ENCODE measurements at regions not wholly inside any gene's neighbourhood (a gene's known extent, or its start where the extent isn't known, plus 50 kb on each side); places are given as distances from the start of the nearest gene placed in this dataset.

GRCh38 chr11:23257556-23257955 lies 397.3 kb upstream of the CCDC179 start:
- H3K4me1 ChIP-seq (ENCODE audit: control insufficient read depth, low read length): no peaks in the 10 kb centered on the region
- no peaks in the 10 kb centered on the region for H3K36me3 ChIP-seq (ENCODE audit: control insufficient read depth, low read length)
- no peaks in the 10 kb centered on the region for H3K27me3 ChIP-seq (ENCODE audit: control insufficient read depth, low read length)
- no peak overlapping the region for H3K27ac ChIP-seq (ENCODE audit: low read depth, low read length)
- H3K9me3 ChIP-seq (ENCODE audit: control insufficient read depth, insufficient read depth, low read length): no peaks in the 10 kb centered on the region
- no peak overlapping the region for H3K4me2 ChIP-seq (ENCODE audit: low read length)
- no peaks in the 10 kb centered on the region for H4K20me1 ChIP-seq (ENCODE audit: control insufficient read depth, insufficient read depth, low read depth, low read length)
- no peaks in the 10 kb centered on the region for H3K9me2 ChIP-seq (replicated peaks; ENCODE audit: control insufficient read depth, low read length)
- no peak overlapping the region for H3K4me3 ChIP-seq (ENCODE audit: low read length)
- no peaks in the 10 kb centered on the region for H3F3A ChIP-seq (ENCODE audit: control insufficient read depth, insufficient read depth)
- TF ChIP-seq CTCF (IDR thresholded peaks at IDR 0.05; ENCODE audit: low read depth, low read length, poor library complexity, severe bottlenecking) (no peak), EZH2phosphoT487 (IDR thresholded peaks at IDR 0.05; ENCODE audit: borderline replicate concordance, low read length) (no peak)
- no peaks in the 10 kb centered on the region for H3K79me2 ChIP-seq (ENCODE audit: control insufficient read depth, low read length)

GRCh38 chr11:23263466-23263865 lies 403.2 kb upstream of the CCDC179 start:
- Histone ChIP-seq H3K4me1 (ENCODE audit: control insufficient read depth, low read length) (no peaks in the 10 kb centered on the region), H3K4me2 (ENCODE audit: low read length) (no peak overlapping the region), H3K27ac (ENCODE audit: low read depth, low read length) (no peak overlapping the region), H3K79me2 (ENCODE audit: control insufficient read depth, low read length) (no peaks in the 10 kb centered on the region), H3K4me3 (ENCODE audit: low read length) (no peak overlapping the region), H3K9me3 (ENCODE audit: control insufficient read depth, insufficient read depth, low read length) (no peaks in the 10 kb centered on the region), H3F3A (ENCODE audit: control insufficient read depth, insufficient read depth) (no peaks in the 10 kb centered on the region), H3K36me3 (ENCODE audit: control insufficient read depth, low read length) (no peaks in the 10 kb centered on the region), H3K27me3 (ENCODE audit: control insufficient read depth, low read length) (no peaks in the 10 kb centered on the region), H3K9me2 (replicated peaks; ENCODE audit: control insufficient read depth, low read length) (no peaks in the 10 kb centered on the region), H4K20me1 (ENCODE audit: control insufficient read depth, insufficient read depth, low read depth, low read length) (no peaks in the 10 kb centered on the region)
- TF ChIP-seq CTCF (IDR thresholded peaks at IDR 0.05; ENCODE audit: low read depth, low read length, poor library complexity, severe bottlenecking) (no peak), EZH2phosphoT487 (IDR thresholded peaks at IDR 0.05; ENCODE audit: borderline replicate concordance, low read length) (no peak)

- Histone ChIP-seq H3K36me3 (ENCODE audit: control insufficient read depth, low read length) (no peaks in the 10 kb centered on the region), H3K9me2 (replicated peaks; ENCODE audit: control insufficient read depth, low read length) (no peaks in the 10 kb centered on the region), H3K27me3 (ENCODE audit: control insufficient read depth, low read length) (no peaks in the 10 kb centered on the region), H3K4me1 (ENCODE audit: control insufficient read depth, low read length) (no peaks in the 10 kb centered on the region), H3F3A (ENCODE audit: control insufficient read depth, insufficient read depth) (no peaks in the 10 kb centered on the region), H3K79me2 (ENCODE audit: control insufficient read depth, low read length) (no peaks in the 10 kb centered on the region), H3K27ac (ENCODE audit: low read depth, low read length) (no peak overlapping the region), H3K4me3 (ENCODE audit: low read length) (no peak overlapping the region), H3K9me3 (ENCODE audit: control insufficient read depth, insufficient read depth, low read length) (no peaks in the 10 kb centered on the region), H3K4me2 (ENCODE audit: low read length) (no peak overlapping the region), H4K20me1 (ENCODE audit: control insufficient read depth, insufficient read depth, low read depth, low read length) (no peaks in the 10 kb centered on the region)
- no peak for TF ChIP-seq CTCF (IDR thresholded peaks at IDR 0.05; ENCODE audit: low read depth, low read length, poor library complexity, severe bottlenecking)
- TF ChIP-seq EZH2phosphoT487 (IDR thresholded peaks at IDR 0.05; ENCODE audit: borderline replicate concordance, low read length): no peak
Measured at GRCh38 chr11:23272095-23272494, 411.8 kb upstream of the CCDC179 start.

GRCh38 chr11:23278121-23278520 lies 417.8 kb upstream of the CCDC179 start:
- Histone ChIP-seq H3F3A (ENCODE audit: control insufficient read depth, insufficient read depth) (no peaks in the 10 kb centered on the region), H3K79me2 (ENCODE audit: control insufficient read depth, low read length) (no peaks in the 10 kb centered on the region), H3K4me2 (ENCODE audit: low read length) (no peak overlapping the region), H3K27me3 (ENCODE audit: control insufficient read depth, low read length) (no peaks in the 10 kb centered on the region), H3K9me2 (replicated peaks; ENCODE audit: control insufficient read depth, low read length) (no peaks in the 10 kb centered on the region), H3K4me3 (ENCODE audit: low read length) (no peak overlapping the region), H3K36me3 (ENCODE audit: control insufficient read depth, low read length) (no peaks in the 10 kb centered on the region), H3K4me1 (ENCODE audit: control insufficient read depth, low read length) (no peaks in the 10 kb centered on the region), H3K9me3 (ENCODE audit: control insufficient read depth, insufficient read depth, low read length) (no peaks in the 10 kb centered on the region), H4K20me1 (ENCODE audit: control insufficient read depth, insufficient read depth, low read depth, low read length) (no peaks in the 10 kb centered on the region), H3K27ac (ENCODE audit: low read depth, low read length) (no peak overlapping the region)
- TF ChIP-seq CTCF (IDR thresholded peaks at IDR 0.05; ENCODE audit: low read depth, low read length, poor library complexity, severe bottlenecking) (no peak), EZH2phosphoT487 (IDR thresholded peaks at IDR 0.05; ENCODE audit: borderline replicate concordance, low read length) (no peak)

Data from DOHH2 (cell line).